ENCODE measurements at regions not wholly inside any gene's neighbourhood (a gene's known extent, or its start where the extent isn't known, plus 50 kb on each side); places are given as distances from the start of the nearest gene placed in this dataset.

DNA sequence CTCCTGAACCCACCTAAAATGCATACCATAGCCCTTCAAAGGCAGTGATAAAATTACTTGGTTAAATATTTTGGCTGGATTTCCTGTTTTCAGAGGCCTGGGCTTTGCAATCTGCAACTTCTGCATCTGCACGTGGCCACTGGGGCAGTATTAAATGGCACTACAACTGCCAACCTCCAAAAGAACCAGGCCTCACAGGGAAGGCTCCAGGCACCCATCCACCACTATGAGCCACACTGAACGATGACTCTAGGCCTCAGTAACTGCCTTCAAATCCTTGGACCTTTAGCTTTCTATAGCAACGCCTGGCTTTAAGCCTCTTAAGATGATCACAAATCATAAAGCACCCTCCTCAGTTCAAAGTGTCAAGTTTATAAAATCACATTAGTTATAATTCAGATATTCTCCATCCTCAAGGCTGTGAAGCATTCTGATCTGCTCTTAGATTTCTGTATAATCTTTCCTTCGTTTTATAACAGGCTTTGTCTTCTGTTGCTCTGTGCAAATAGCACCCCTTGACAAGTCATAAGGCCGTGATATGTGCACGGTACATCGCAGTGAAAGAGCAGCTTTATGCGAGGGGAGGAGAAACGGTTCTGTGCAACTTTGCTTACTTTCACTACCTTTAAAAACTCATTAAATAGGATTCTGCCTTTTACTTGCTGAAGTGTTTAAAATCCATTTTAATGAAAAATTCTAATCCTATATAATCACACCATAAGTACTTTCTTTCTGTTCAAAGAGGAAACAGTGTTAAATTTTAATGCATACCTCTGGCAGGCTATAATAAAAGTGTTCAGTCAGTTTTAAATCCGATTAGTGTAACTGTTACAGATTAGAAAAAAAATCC lies 196.4 kb upstream of the G2E3 start:
- TF ChIP-seq EP300 (IDR thresholded peaks at IDR 0.05; ENCODE audit: borderline replicate concordance) (no peak), YY1 (IDR thresholded peaks at IDR 0.05; ENCODE audit: low read depth) (no peak), TEAD4 (IDR thresholded peaks at IDR 0.05) (no peak)
- TF ChIP-seq, protein P1, sequence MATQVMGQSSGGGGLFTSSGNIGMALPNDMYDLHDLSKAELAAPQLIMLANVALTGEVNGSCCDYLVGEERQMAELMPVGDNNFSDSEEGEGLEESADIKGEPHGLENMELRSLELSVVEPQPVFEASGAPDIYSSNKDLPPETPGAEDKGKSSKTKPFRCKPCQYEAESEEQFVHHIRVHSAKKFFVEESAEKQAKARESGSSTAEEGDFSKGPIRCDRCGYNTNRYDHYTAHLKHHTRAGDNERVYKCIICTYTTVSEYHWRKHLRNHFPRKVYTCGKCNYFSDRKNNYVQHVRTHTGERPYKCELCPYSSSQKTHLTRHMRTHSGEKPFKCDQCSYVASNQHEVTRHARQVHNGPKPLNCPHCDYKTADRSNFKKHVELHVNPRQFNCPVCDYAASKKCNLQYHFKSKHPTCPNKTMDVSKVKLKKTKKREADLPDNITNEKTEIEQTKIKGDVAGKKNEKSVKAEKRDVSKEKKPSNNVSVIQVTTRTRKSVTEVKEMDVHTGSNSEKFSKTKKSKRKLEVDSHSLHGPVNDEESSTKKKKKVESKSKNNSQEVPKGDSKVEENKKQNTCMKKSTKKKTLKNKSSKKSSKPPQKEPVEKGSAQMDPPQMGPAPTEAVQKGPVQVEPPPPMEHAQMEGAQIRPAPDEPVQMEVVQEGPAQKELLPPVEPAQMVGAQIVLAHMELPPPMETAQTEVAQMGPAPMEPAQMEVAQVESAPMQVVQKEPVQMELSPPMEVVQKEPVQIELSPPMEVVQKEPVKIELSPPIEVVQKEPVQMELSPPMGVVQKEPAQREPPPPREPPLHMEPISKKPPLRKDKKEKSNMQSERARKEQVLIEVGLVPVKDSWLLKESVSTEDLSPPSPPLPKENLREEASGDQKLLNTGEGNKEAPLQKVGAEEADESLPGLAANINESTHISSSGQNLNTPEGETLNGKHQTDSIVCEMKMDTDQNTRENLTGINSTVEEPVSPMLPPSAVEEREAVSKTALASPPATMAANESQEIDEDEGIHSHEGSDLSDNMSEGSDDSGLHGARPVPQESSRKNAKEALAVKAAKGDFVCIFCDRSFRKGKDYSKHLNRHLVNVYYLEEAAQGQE (IDR thresholded peaks at IDR 0.05; ENCODE audit: low read depth): no peak
- TF ChIP-seq, protein P2, sequence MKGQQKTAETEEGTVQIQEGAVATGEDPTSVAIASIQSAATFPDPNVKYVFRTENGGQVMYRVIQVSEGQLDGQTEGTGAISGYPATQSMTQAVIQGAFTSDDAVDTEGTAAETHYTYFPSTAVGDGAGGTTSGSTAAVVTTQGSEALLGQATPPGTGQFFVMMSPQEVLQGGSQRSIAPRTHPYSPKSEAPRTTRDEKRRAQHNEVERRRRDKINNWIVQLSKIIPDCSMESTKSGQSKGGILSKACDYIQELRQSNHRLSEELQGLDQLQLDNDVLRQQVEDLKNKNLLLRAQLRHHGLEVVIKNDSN (IDR thresholded peaks at IDR 0.05): no peak
